MM.1S (cell line): ENCODE measurements at regions not wholly inside any gene's neighbourhood (a gene's known extent, or its start where the extent isn't known, plus 50 kb on each side); places are given as distances from the start of the nearest gene placed in this dataset.

ENCODE experiments used
- DNase-seq: peaks from one replicate; pipeline ENCODE4 v3.0.0-alpha.2; 2015
- H2AFZ ChIP-seq: fragments of 300-600 bp; sonication (generic); 2 replicates; pipeline ENCODE4 v1.6.0; 2016; ENCODE audit warnings: antibody characterized with exemption, low read length
- H3F3A ChIP-seq: fragments of 300-600 bp; sonication (generic); 2 replicates; pipeline ENCODE4 v1.6.1; 2016; ENCODE audit warnings: mild to moderate bottlenecking, antibody characterized with exemption, low read length, moderate library complexity, mixed read lengths; ENCODE audit not compliant: insufficient read depth
- H3K27ac ChIP-seq: fragments of 300-600 bp; sonication (generic); 2 replicates; pipeline ENCODE4 v1.5.1; 2016; ENCODE audit warnings: mild to moderate bottlenecking, low read length
- H3K27me3 ChIP-seq: fragments of 300-600 bp; sonication (generic); replicated peaks from 2 replicates; pipeline ENCODE4 v1.6.0; 2016; ENCODE audit warnings: low read length; ENCODE audit not compliant: insufficient read depth
- H3K36me3 ChIP-seq: fragments of 300-600 bp; sonication (generic); replicated peaks from 2 replicates; pipeline ENCODE4 v1.6.1; 2016; ENCODE audit warnings: mild to moderate bottlenecking, low read length, mixed read lengths; ENCODE audit not compliant: insufficient read depth
- H3K4me1 ChIP-seq: fragments of 300-600 bp; sonication (generic); 2 replicates; pipeline ENCODE4 v1.6.1; 2016; ENCODE audit warnings: low read length, mixed read lengths
- H3K4me2 ChIP-seq: fragments of 300-600 bp; sonication (generic); 2 replicates; pipeline ENCODE4 v1.6.0; 2016; ENCODE audit warnings: low read depth, low read length
- H3K4me3 ChIP-seq: fragments of 300-600 bp; sonication (generic); 2 replicates; pipeline ENCODE4 v1.5.1; 2016; ENCODE audit warnings: low read length, mixed read lengths
- H3K79me2 ChIP-seq: fragments of 300-600 bp; sonication (generic); 2 replicates; pipeline ENCODE4 v1.6.1; 2016; ENCODE audit warnings: mixed run types, low read length, mixed read lengths
- H3K9ac ChIP-seq: fragments of 300-600 bp; sonication (generic); 2 replicates; pipeline ENCODE4 v1.6.1; 2016; ENCODE audit warnings: low read length, mixed read lengths
- H3K9me2 ChIP-seq: fragments of 300-600 bp; sonication (generic); replicated peaks from 2 replicates; pipeline ENCODE4 v1.6.1; 2016; ENCODE audit warnings: mild to moderate bottlenecking, low read length, mixed read lengths; ENCODE audit not compliant: insufficient read depth
- H3K9me3 ChIP-seq: fragments of 300-600 bp; sonication (generic); replicated peaks from 2 replicates; pipeline ENCODE4 v1.6.1; 2016; ENCODE audit warnings: mild to moderate bottlenecking, low read length, mixed read lengths; ENCODE audit not compliant: insufficient read depth
- H4K20me1 ChIP-seq: fragments of 300-600 bp; sonication (generic); 2 replicates; pipeline ENCODE4 v1.6.1; 2016; ENCODE audit warnings: mild to moderate bottlenecking, low read length, moderate library complexity, mixed read lengths; ENCODE audit not compliant: insufficient read depth
- EZH2 ChIP-seq: fragments of 300-600 bp; sonication (generic); optimal IDR thresholded peaks from 2 replicates; pipeline ENCODE3; 2017; ENCODE audit warnings: low read depth, mild to moderate bottlenecking, antibody characterized with exemption, low read length, mixed read lengths
- EZH2phosphoT487 ChIP-seq: fragments of 300-600 bp; sonication (generic); IDR thresholded peaks from 2 replicates; pipeline ENCODE4 v1.6.1; 2018; ENCODE audit warnings: antibody characterized with exemption, low read length
- TF ChIP-seq, protein P1 (sequence below): fragments of 300-600 bp; sonication (generic); IDR thresholded peaks from 2 replicates; pipeline ENCODE4 v1.5.1; 2016; ENCODE audit warnings: antibody characterized with exemption, low read length, mixed read lengths

DNA sequence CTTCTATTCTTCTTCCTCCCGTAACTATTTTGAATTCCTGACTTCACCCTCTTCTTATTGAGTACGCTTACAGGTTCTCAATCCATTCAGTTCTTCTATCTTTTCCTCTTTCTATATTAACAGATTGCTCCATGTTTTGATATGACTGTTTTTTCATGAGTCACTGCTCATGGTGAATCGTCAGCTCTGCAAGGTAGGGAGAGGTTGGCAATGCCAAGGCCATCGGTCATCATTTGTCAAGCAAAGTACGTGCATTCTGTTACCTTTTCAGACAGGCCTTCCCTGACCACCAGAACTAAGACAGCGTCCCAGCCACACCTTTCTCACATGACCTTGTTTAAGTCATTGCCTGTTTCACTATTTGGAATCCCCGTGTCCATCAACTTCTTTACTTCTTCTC, 1001.9 kb upstream of the SORCS1 start:
- Histone ChIP-seq H3K4me2 (no peak overlapping the region), H3K9me3 (no peaks in the 10 kb centered on the region), H3K9me2 (no peaks in the 10 kb centered on the region), H2AFZ (no peak overlapping the region), H3K27ac (no peak overlapping the region), H3K9ac (no peak overlapping the region), H3K36me3 (no peaks in the 10 kb centered on the region), H3K79me2 (no peaks in the 10 kb centered on the region), H4K20me1 (no peaks in the 10 kb centered on the region), H3K27me3 (no peaks in the 10 kb centered on the region), H3K4me1 (no peaks in the 10 kb centered on the region), H3F3A (no peaks in the 10 kb centered on the region), H3K4me3 (no peak overlapping the region)
- DNase-seq = no peak
- no peak for TF ChIP-seq EZH2
- TF ChIP-seq, protein P1, sequence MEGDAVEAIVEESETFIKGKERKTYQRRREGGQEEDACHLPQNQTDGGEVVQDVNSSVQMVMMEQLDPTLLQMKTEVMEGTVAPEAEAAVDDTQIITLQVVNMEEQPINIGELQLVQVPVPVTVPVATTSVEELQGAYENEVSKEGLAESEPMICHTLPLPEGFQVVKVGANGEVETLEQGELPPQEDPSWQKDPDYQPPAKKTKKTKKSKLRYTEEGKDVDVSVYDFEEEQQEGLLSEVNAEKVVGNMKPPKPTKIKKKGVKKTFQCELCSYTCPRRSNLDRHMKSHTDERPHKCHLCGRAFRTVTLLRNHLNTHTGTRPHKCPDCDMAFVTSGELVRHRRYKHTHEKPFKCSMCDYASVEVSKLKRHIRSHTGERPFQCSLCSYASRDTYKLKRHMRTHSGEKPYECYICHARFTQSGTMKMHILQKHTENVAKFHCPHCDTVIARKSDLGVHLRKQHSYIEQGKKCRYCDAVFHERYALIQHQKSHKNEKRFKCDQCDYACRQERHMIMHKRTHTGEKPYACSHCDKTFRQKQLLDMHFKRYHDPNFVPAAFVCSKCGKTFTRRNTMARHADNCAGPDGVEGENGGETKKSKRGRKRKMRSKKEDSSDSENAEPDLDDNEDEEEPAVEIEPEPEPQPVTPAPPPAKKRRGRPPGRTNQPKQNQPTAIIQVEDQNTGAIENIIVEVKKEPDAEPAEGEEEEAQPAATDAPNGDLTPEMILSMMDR = no peak
- TF ChIP-seq EZH2phosphoT487 = no peak

DNA sequence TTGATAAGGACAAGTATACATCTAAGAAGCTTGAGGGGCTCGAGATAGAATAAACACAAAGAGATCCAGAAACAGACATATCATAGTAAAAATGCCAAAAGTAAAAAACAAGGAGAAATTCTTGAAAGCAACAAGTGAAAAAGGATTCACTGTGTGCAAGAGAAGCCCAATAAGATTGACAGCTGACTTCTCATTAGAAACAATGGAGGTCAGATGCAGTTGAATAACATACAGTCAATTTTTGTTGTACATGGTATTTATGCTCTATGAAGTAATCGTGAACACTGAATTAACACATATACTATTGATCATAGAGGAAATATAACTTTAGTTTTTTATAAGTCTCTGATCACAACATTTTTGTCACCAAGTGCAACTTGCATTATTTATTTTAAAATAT, 982.8 kb upstream of the SORCS1 start:
- DNase-seq = no peak
- H3K27ac ChIP-seq = no peak overlapping the region
- no peak overlapping the region for H2AFZ ChIP-seq
- H3K4me2 ChIP-seq = no peak overlapping the region
- no peaks in the 10 kb centered on the region for H3K9me3 ChIP-seq
- no peaks in the 10 kb centered on the region for H3F3A ChIP-seq
- no peaks in the 10 kb centered on the region for H3K9me2 ChIP-seq
- no peak for TF ChIP-seq EZH2phosphoT487
- no peak for TF ChIP-seq EZH2
- TF ChIP-seq, protein P1 = no peak
- no peaks in the 10 kb centered on the region for H3K4me1 ChIP-seq
- no peak overlapping the region for H3K4me3 ChIP-seq
- no peaks in the 10 kb centered on the region for H3K27me3 ChIP-seq
- H4K20me1 ChIP-seq = no peaks in the 10 kb centered on the region
- no peak overlapping the region for H3K9ac ChIP-seq
- no peaks in the 10 kb centered on the region for H3K36me3 ChIP-seq
- no peaks in the 10 kb centered on the region for H3K79me2 ChIP-seq

DNA sequence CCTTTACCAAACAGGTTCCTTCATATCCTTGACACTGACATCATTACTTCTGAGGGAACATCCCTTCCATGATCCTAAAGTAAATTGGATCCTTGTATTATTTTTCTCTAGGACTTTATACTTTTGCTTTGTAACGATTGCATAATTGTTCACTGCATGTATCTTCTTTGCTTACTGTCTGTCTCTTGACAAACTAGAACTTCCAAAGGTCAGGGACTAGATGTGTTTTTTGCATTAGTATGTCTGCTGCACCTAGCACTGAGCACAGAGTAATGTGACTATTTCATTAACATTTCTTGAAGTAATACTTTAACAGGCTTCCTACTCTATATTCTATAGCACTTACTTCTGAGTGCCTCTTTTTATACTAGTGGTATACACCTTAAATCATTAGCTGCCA, 976.6 kb upstream of the SORCS1 start:
- Histone ChIP-seq H3F3A (no peaks in the 10 kb centered on the region), H3K4me1 (no peaks in the 10 kb centered on the region), H3K79me2 (no peaks in the 10 kb centered on the region), H3K4me2 (no peak overlapping the region), H4K20me1 (no peaks in the 10 kb centered on the region), H3K9me3 (no peaks in the 10 kb centered on the region), H3K9ac (no peak overlapping the region), H3K27me3 (no peaks in the 10 kb centered on the region), H3K27ac (no peak overlapping the region), H2AFZ (no peak overlapping the region), H3K9me2 (no peaks in the 10 kb centered on the region), H3K4me3 (no peak overlapping the region), H3K36me3 (no peaks in the 10 kb centered on the region)
- no peak for DNase-seq
- TF ChIP-seq, protein P1 = no peak
- TF ChIP-seq EZH2phosphoT487 = no peak
- no peak for TF ChIP-seq EZH2

DNA sequence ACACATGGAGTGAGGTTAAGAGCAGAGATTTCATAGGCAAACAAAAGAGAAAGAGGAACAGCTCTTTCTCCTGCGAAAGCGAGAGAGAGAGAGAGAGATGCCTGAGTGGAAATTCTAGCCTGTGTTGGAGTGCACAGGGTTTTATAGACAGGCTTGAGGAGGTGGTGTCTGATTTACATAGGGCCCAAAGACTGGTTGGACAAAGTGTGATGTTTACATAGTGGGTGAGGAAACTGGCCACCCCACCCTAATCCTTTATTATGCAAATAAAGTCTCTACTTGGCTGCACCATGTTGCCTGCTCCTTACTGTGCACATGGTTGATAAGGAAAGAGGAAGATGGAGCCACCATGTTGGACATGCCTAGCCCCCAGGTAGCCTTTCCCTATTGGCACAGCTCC, 967.8 kb upstream of the SORCS1 start:
- Histone ChIP-seq H3K36me3 (no peaks in the 10 kb centered on the region), H3K4me1 (no peaks in the 10 kb centered on the region), H4K20me1 (no peaks in the 10 kb centered on the region), H3K79me2 (no peaks in the 10 kb centered on the region), H3K27ac (no peak overlapping the region), H3K9me2 (no peaks in the 10 kb centered on the region), H2AFZ (no peak overlapping the region), H3F3A (no peaks in the 10 kb centered on the region), H3K27me3 (no peaks in the 10 kb centered on the region), H3K9ac (no peak overlapping the region), H3K9me3 (no peaks in the 10 kb centered on the region), H3K4me3 (no peak overlapping the region), H3K4me2 (no peak overlapping the region)
- TF ChIP-seq EZH2phosphoT487 (no peak), EZH2 (no peak)
- no peak for DNase-seq
